ENCODE measurements at regions not wholly inside any gene's neighbourhood (a gene's known extent, or its start where the extent isn't known, plus 50 kb on each side); places are given as distances from the start of the nearest gene placed in this dataset.

DNA sequence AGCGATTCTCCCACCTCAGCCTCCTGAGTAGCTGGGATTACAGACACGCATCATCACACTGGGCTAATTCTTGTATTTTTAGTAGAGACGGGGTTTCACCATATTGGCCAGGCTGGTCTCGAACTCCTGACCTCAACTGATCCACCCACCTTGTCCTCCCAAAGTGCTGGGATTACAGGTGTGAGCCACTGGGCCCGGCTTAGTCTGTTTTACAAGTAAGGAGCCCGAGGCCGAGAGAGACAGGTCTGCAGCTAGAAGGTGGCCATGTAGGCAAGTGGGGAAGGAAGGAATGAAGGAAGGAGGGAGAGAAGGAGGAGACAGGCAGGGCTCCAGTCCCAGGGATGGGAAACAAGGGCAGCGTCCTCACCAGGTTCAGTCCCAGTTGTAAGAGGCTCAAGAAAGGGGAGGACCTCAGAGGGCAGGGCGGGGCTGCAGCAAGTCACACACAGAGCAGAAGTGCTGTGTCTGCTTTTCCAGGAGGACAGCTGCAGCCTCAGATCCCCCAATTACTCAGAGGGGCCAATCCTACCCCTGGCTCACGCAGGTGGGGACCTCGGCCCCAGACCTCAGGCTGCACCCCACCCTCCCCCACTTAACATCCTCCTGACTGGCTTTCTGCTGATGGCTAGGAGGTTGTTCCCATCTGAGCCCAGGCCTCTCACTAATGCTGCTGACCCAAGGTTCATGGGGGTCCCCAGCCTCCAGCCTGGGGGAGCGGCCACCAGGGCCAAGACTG is 53.8 kb upstream of the PRR5 start:
- TF ChIP-seq, protein P1, sequence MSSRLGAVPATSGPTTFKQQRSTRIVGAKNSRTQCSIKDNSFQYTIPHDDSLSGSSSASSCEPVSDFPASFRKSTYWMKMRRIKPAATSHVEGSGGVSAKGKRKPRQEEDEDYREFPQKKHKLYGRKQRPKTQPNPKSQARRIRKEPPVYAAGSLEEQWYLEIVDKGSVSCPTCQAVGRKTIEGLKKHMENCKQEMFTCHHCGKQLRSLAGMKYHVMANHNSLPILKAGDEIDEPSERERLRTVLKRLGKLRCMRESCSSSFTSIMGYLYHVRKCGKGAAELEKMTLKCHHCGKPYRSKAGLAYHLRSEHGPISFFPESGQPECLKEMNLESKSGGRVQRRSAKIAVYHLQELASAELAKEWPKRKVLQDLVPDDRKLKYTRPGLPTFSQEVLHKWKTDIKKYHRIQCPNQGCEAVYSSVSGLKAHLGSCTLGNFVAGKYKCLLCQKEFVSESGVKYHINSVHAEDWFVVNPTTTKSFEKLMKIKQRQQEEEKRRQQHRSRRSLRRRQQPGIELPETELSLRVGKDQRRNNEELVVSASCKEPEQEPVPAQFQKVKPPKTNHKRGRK (CRISPR knock-in tag; IDR thresholded peaks at IDR 0.05; ENCODE audit: borderline replicate concordance), result no peak
- TF ChIP-seq, protein P2, sequence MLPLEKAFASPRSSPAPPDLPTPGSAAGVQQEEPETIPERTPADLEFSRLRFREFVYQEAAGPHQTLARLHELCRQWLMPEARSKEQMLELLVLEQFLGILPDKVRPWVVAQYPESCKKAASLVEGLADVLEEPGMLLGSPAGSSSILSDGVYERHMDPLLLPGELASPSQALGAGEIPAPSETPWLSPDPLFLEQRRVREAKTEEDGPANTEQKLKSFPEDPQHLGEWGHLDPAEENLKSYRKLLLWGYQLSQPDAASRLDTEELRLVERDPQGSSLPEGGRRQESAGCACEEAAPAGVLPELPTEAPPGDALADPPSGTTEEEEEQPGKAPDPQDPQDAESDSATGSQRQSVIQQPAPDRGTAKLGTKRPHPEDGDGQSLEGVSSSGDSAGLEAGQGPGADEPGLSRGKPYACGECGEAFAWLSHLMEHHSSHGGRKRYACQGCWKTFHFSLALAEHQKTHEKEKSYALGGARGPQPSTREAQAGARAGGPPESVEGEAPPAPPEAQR (CRISPR knock-in tag; IDR thresholded peaks at IDR 0.05), result no peak
- TF ChIP-seq ZNF232 (CRISPR knock-in tag; IDR thresholded peaks at IDR 0.05) (no peak), HMGXB4 (CRISPR knock-in tag; IDR thresholded peaks at IDR 0.05) (no peak), GABPB1 (CRISPR knock-in tag; IDR thresholded peaks at IDR 0.05) (no peak), USF2 (CRISPR knock-in tag; IDR thresholded peaks at IDR 0.05) (no peak), JUN (CRISPR knock-in tag; IDR thresholded peaks at IDR 0.05) (no peak), ZNF423 (CRISPR knock-in tag; IDR thresholded peaks at IDR 0.05) (no peak), ATF1 (CRISPR knock-in tag; IDR thresholded peaks at IDR 0.05) (no peak), IRF1 (CRISPR knock-in tag; IDR thresholded peaks at IDR 0.05) (no peak)
- TF ChIP-seq, protein P3, sequence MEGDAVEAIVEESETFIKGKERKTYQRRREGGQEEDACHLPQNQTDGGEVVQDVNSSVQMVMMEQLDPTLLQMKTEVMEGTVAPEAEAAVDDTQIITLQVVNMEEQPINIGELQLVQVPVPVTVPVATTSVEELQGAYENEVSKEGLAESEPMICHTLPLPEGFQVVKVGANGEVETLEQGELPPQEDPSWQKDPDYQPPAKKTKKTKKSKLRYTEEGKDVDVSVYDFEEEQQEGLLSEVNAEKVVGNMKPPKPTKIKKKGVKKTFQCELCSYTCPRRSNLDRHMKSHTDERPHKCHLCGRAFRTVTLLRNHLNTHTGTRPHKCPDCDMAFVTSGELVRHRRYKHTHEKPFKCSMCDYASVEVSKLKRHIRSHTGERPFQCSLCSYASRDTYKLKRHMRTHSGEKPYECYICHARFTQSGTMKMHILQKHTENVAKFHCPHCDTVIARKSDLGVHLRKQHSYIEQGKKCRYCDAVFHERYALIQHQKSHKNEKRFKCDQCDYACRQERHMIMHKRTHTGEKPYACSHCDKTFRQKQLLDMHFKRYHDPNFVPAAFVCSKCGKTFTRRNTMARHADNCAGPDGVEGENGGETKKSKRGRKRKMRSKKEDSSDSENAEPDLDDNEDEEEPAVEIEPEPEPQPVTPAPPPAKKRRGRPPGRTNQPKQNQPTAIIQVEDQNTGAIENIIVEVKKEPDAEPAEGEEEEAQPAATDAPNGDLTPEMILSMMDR (IDR thresholded peaks at IDR 0.05), result no peak

All from WTC11 (cell line).